SH-SY5Y (cell line): ENCODE measurements at regions not wholly inside any gene's neighbourhood (a gene's known extent, or its start where the extent isn't known, plus 50 kb on each side); places are given as distances from the start of the nearest gene placed in this dataset.

Experiments used
- GATA2 ChIP-seq: IDR thresholded peaks from 2 replicates; pipeline ENCODE4 v1.6.1; 2011; ENCODE audit warnings: mild to moderate bottlenecking, low read depth, low read length
- GATA3 ChIP-seq: IDR thresholded peaks from 2 replicates; pipeline ENCODE4 v1.6.1; 2011; ENCODE audit warnings: low read depth, mild to moderate bottlenecking, low read length, moderate library complexity

DNA sequence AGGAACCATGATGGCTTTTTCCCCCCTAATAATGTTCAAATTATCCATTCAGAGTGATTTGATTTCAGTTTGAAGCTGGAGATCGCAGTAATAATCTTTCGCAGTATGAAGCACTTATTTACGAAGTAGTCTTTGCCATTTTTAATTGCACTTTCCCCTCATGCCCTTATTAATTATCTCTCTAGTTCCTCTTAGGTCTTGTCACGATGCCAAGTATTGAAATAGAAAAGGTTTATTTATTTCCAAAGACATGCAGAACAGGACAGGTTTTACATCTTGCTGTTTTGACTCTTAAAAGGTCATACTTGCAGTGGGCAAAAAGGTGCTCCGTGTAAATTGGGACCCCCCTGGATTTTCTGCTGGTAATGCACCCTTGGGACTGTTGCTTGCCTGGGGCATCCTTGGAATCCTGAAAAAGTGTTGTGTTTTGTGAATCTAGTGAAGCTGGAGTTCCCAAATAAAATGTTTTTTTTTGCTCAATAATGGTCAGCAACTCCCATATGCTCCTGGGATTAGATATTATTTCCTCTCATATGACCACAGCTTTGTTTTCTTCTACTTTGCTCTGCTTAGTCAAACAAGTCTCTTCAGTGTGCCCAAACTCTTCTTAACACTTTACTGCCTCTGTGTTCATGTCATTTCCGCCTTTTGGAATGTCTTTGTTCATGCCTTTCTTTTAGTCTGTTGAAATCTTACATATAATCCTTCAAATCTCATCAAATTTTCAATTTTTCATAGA is 278.3 kb downstream of the TMEM38B start:
- TF ChIP-seq GATA2: no peak
- TF ChIP-seq GATA3: no peak
